HK-2 (cell line): ENCODE measurements at regions not wholly inside any gene's neighbourhood (a gene's known extent, or its start where the extent isn't known, plus 50 kb on each side); places are given as distances from the start of the nearest gene placed in this dataset.
"Not testable (repeated sequence)": the region's sequence is repeated elsewhere in the genome, so short reads cannot be mapped to it uniquely, and the experiment has no call there.

ENCODE experiments used
- DNase-seq: peaks from one replicate; pipeline ENCODE4 v3.0.0-alpha.2; 2018; ENCODE audit not compliant: unreplicated experiment

- not testable (repeated sequence) for DNase-seq
Observed at GRCh38 chr4:49227941-49228340, 241.9 kb downstream of the CWH43 start.

DNA sequence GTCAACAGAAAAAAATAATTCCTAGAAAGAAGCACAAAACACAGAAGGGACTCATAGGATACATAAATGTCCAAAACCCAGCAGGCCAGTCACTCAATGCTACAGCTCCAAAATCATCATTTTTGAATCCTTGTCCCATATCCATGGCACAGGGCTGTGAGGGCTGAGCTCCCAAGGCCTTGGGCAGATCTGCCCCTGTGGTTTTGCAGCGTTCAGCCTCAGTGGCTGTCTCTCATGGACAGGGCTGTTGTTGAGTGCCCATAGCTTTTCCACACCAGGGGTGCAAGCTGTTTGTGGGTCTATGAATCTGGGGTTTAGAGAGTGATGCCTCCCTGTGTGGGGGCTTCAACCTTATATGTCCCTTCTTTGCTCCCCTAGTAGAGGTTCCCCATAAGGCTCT lies 243.2 kb downstream of the CWH43 start:
- not testable (repeated sequence) for DNase-seq

DNA sequence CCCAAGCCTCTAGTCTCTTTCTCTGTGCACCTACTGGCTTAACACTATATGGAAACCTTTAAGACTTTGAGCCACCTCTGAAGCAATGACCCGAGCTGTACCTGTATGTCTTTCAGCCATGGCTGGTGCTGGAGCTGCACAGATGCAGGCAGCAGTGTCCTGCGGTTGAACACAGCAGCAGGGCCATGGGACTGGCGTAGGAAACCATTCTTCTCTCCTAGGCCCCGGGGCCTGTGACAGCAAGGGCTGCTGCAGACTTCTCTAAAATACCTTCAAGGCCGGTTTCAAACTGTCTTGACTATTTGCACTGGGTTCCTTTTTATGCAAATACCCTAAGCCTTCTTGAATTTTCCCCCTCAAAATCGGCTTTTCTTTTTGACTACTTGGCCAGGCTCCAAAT lies 243.6 kb downstream of the CWH43 start:
- not testable (repeated sequence) for DNase-seq

DNA sequence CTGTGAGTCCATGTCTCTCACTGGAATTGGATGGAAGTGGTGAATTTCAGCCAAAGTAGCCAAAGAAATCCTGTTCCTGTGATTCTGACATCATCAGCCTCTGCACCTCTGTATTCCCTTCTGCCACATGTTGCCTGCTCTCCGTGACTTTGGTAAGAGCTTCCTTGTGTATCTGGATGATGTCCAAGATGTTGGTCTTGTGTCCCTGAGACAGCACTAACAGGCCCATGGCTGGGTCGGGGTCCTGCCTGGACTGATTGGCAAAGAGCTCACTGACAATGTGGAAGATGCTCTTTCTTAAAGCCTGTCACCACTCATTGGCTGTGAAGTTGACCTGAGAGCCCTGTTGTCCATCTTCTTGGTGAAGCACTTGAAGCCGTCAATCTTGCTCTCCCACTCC lies 247.3 kb downstream of the CWH43 start:
- not testable (repeated sequence) for DNase-seq

GRCh38 chr4:49233749-49234148 lies 247.7 kb downstream of the CWH43 start:
- DNase-seq = not testable (repeated sequence)

- not testable (repeated sequence) for DNase-seq
Observed at GRCh38 chr4:49234382-49234781, 248.3 kb downstream of the CWH43 start.

- not testable (repeated sequence) for DNase-seq
Observed at GRCh38 chr4:49235413-49236160, 249.5 kb downstream of the CWH43 start.

GRCh38 chr4:49236474-49236873 lies 250.4 kb downstream of the CWH43 start:
- DNase-seq = not testable (repeated sequence)

DNA sequence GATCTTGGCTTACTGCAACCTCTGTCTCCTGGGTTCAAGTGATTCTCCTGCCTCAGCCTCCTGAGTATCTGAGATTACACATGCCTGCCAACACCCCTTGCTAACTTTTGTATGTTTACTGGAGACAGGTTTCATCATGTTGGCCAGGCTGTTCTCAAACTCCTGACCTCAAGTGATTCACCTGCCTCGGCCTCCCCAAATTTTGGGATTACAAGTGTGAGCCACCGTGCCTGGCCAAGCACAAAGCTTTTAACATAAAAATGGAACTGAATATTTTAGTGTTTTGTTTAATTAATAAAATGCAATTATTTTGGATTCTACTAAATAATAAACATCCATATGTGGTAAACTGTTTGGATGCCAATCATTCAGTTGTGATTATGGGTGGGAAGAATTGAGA lies 255.2 kb downstream of the CWH43 start:
- DNase-seq = not testable (repeated sequence)

DNA sequence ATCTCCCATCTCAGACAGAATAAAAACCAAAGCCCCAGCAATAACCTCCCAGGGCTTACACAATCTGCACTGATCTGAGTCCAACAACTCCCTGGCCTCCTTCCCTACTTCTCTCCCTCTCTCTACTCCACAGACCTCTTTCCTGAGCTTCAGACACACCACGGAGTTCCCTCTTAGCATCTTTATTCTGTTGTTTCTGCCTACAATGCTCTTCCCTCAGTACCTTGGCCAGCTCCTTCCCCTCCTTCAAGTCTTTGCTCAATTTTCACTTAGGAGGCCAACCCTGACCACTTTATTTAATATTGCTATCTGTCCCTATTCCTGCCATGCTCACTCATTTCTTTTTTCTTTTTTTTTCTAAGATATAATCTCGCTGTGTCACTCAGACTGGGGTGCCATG lies 276.7 kb downstream of the CWH43 start:
- DNase-seq = not testable (repeated sequence)

DNA sequence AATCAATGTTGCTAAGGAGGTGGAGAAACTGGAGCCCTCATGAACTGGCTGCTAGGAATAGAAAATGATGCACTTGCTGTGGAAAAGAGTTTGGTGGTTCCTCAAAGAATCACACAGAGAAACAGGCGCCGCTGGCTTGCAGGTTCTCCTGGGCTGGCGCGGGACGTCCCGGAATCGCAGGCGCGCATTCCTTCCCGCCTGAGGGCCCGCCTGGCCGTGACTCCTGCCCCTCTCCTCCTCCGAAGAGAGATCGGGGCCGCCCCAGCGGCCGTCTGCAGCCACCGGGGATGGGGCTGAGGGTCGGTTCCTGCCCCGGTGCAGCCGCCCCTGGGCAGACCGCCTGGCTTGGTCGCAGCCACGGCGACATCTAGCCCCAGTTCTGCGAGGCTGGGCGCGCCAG lies 284.4 kb downstream of the CWH43 start:
- DNase-seq = not testable (repeated sequence)

GRCh38 chr4:49270912-49271311 lies 284.8 kb downstream of the CWH43 start:
- not testable (repeated sequence) for DNase-seq

DNA sequence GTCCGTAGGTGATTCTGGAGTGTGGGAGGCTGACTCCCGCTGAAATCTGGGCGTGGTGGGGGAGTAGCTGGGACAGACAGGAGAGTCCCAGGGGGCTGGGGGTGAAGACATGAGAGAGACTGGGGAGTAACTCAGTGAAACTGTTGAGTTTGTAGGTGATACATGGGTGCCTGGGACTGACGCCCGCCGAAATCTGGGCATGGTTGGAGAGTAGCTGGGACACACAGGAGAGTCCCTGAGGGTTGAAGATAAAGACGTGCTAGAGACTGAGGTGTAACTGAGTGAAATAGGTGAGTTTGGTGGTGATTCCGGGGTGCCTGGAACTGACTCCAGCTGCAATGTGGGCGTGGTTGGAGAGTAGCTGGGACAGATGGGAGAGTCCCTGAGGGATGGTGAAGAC lies 299.8 kb downstream of the CWH43 start:
- DNase-seq = not testable (repeated sequence)

DNA sequence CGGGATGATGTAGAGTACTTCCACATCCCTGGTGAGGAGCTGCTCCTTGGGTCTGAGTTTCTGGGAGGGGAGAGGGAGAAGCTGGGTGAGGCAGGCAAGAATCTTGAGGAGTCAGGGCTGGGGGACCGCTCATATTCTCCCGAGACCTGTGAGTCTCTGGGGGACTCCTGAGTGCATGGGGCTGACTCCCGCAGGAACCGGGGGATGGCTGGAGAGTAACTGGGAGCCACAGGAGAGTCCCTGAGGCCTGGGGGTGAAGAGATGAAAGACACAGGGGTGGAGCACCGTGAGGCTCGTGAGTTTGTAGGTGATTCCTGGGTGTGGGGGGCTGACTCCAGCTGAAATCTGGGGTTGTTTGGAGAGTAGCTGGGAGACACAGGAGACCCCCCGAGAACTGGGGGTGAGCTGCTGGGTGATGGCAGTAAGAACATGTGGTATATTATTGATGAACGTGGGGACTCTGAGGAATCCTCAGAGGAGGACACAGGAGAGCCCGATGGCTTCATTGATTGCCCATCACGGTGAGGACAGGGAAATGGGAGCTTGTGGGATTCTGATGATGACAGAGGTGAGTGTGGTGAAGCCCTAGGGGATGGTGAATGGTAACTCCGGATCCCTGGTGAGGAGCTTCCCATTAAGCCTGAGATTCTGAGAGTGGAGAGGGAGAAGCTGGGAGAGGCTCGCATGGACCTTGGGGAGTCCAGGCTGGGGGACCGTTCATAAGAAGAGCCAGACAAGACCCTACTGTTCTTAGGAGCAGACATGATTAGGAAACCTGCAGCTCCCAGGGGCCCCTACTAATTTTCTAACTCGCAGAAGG lies 301.1 kb downstream of the CWH43 start:
- not testable (repeated sequence) for DNase-seq

DNA sequence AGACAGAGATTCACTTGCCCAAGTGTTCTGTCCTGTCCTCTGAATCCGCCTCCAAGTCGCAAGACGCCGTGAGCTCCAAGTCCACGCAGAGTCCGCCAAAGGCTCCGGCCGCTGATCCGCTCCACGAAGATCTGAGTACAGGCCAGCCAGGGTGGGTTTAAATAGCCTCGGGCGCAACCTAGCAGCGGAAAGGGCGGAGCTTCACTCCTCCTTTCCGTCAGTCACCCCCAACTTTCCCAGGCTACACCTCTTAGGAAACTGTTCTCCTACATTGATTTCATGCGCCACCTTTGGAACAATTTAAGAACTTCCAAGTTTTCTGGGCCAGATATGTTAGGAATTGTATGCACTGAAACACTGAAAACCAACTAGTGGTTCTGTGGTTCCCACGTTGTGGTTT lies 301.8 kb downstream of the CWH43 start:
- DNase-seq = not testable (repeated sequence)

DNA sequence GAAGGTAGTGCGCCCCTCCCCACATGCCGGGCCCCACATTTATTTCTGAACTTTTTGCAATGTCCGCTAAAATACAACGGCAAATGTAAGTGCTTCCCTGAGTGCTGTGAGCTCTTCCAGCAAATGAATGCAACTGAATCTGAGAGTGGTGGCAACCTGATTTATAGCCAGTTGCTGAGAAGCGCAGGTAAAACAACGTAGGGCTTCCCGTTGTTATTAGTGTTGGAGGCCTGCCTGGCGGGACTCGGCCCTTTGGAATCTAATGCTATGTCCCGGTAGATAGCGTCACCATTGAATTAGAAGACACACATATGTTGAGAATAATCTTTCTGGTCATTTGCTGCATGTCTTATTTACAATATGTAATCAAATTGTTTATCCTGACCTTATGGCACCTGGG lies 302.7 kb downstream of the CWH43 start:
- DNase-seq = not testable (repeated sequence)

GRCh38 chr4:49314815-49315214 lies 328.7 kb downstream of the CWH43 start:
- DNase-seq = not testable (repeated sequence)

- DNase-seq = not testable (repeated sequence)
Observed at GRCh38 chr4:49320725-49321410, 334.8 kb downstream of the CWH43 start.

DNA sequence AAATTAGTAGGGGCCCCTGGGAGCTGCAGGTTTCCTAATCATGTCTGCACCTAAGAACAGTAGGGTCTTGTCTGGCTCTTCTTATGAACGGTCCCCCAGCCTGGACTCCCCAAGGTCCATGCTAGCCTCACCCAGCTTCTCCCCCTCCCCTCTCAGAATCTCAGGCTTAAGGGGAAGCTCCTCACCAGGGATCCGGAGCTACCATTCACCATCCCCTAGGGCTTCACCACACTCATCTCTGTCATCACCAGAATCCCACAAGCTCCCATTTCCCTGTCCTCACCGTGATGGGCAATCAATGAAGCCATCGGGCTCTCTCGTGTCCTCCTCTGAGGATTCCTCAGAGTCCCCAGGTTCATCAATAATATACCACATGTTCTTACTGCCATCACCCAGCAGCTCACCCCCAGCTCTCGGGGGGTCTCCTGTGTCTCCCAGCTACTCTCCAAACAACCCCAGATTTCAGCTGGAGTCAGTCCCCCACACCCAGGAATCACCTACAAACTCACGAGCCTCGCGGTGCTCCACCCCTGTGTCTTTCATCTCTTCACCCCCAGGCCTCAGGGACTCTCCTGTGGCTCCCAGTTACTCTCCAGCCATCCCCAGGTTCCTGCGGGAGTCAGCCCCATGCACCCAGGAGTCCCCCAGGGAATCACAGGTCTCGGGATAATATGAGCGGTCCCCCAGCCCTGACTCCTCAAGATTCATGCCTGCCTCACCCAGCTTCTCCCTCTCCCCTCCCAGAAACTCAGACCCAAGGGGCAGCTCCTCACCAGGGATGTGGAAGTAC lies 335.6 kb downstream of the CWH43 start:
- not testable (repeated sequence) for DNase-seq

DNA sequence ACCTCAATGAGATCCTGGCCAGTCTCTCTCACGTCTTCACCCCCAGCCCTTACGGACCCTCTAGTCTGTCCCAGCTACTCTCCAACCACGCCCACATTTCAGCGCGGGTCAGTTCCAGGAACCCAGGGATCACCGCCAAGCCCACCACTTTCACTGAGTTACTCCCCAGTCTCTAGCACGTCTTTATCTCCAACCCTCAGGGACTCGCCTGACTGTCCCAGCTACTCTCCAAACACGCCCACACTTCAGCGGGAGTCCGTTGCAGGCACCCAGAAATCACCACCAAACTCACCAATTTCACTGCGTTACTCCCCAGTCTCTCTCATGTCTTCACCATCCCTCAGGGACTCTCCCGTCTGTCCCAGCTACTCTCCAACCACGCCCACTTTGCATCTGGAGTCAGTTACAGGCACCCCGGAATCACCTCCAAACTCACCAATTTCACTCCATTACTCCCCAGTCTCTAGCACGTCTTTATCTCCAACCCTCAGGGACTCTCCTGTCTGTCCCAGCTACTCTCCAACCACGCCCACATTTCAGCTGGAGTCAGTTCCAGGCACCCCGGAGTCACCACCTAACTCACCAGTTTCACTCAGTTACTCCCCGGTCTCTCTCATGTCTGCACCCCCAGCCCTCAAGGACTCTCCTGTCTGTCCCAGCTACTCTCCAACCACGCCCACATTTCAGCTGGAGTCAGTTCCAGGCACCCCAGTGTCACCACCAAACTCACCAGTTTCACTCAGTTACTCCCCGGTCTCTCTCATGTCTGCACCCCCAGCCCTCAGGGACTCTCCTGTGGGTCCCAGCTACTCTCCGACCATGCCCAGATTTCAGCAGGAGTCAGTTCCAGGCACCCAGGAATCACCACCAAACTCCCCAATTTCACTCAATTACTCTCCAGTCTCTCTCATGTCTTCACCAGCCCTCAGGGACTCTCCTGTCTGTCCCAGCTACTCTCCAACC lies 336.8 kb downstream of the CWH43 start:
- not testable (repeated sequence) for DNase-seq
